ENCODE measurements at regions not wholly inside any gene's neighbourhood (a gene's known extent, or its start where the extent isn't known, plus 50 kb on each side); places are given as distances from the start of the nearest gene placed in this dataset.
"Not testable (repeated sequence)": the region's sequence is repeated elsewhere in the genome, so short reads cannot be mapped to it uniquely, and the experiment has no call there.

DNA sequence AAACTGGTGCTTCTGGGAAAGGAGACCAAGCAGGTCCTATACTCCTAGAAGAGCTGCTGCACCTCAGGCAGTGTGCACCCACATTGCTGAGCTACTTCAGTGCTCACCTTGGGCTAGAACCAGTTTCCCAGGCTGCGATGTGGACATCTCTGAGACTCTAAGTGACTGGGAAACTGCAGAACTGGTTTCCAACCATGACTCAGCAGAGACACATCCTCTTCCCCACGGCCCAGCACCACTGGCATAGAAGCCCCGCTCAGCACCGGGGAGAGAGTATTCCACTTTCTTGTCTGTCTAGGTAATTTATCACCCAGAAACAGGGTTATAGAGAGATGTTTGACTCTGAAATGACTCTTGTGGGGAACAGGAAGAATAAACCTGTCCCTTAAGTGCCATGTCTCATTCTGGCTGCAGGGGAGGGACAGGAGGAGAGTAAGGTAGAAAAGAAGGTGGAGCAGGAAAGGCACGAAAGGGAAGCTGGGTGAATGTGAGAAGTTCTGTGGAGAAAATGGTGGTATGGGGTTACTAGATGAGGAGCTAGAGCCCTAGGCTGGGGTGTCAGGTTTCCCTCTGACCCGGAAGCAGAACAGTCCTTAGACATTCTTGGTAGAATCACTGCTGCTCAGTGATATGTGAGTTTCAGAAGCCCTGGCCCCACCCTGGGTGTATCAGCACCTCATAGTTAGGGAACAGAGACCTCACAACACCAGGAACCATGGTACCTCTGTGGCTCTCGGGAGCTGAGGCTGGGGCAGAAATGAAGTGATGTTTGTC lies 340.4 kb upstream of the NCAM1 start:
- TF ChIP-seq, protein P1, sequence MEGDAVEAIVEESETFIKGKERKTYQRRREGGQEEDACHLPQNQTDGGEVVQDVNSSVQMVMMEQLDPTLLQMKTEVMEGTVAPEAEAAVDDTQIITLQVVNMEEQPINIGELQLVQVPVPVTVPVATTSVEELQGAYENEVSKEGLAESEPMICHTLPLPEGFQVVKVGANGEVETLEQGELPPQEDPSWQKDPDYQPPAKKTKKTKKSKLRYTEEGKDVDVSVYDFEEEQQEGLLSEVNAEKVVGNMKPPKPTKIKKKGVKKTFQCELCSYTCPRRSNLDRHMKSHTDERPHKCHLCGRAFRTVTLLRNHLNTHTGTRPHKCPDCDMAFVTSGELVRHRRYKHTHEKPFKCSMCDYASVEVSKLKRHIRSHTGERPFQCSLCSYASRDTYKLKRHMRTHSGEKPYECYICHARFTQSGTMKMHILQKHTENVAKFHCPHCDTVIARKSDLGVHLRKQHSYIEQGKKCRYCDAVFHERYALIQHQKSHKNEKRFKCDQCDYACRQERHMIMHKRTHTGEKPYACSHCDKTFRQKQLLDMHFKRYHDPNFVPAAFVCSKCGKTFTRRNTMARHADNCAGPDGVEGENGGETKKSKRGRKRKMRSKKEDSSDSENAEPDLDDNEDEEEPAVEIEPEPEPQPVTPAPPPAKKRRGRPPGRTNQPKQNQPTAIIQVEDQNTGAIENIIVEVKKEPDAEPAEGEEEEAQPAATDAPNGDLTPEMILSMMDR (IDR thresholded peaks at IDR 0.05; ENCODE audit: insufficient read depth, low read depth, low read length, missing control alignments): no peak
- DNase-seq (ENCODE audit: low read depth): peak; percentile 67
- no peak overlapping the region for H3K4me3 ChIP-seq (ENCODE audit: low read depth, low read length)

DNA sequence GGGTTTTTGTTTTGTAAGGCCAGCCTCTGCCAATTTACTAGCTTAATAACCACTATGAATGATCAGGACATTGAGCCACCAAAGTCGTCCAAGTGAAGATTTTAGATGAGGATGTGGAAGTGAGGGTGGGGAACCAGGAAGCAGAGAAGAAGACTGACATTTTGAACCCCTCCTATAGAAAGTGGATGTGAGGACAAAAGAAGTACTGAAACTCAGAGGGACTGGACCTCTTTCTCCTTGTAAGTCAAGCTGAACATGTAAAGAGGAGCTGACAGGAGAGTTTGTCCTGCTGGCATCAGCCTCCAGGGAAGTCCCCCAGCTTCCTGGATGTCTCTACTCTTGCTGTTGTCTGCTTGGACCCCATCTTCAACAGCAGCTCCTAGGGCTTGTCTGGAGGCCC lies 338.2 kb upstream of the NCAM1 start:
- TF ChIP-seq, protein P1 (IDR thresholded peaks at IDR 0.05; ENCODE audit: insufficient read depth, low read depth, low read length, missing control alignments): no peak
- no peak overlapping the region for H3K4me3 ChIP-seq (ENCODE audit: low read depth, low read length)
- peak; percentile 47 for DNase-seq (ENCODE audit: low read depth)

DNA sequence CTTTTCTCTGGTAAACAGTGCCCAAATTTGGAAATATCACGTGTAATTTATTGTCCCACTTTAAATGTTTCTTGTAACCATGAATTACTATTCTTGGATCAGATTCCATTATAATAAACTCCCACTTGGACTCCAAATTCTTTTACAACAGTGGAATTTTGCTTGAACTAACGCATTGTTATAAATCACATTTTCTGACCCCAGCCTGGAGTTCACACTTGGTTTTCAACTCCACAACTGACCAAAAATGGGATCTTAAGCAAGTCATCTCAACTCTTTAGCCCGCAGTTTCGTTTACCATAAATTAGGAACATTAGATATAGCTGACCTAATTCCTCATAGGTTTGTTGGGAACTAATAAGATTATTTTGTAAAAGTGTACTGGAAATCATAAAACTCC lies 336.8 kb upstream of the NCAM1 start:
- no peak for DNase-seq (ENCODE audit: low read depth)
- TF ChIP-seq, protein P1 (IDR thresholded peaks at IDR 0.05; ENCODE audit: insufficient read depth, low read depth, low read length, missing control alignments): no peak
- no peak overlapping the region for H3K4me3 ChIP-seq (ENCODE audit: low read depth, low read length)

DNA sequence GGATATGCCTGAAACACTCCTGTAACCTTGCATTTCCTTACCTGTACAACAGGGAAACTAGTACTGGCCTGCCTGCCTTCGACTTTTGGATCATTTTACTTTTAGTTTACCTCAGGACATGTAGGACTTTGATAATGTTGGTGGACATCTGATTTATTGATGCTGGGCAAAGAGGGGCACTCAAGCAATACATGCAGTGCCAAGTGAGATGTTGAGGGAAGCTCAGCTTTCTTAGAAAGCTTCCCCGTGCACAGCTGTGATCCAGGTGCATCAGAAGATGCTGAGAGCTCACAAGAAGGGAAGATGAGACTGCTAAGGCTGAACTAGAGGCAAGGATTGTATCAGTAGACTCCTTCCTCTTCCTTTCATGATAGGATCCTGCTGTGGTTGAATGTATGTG lies 336.2 kb upstream of the NCAM1 start:
- H3K4me3 ChIP-seq (ENCODE audit: low read depth, low read length); DNase-seq (ENCODE audit: low read depth): not testable (repeated sequence)

DNA sequence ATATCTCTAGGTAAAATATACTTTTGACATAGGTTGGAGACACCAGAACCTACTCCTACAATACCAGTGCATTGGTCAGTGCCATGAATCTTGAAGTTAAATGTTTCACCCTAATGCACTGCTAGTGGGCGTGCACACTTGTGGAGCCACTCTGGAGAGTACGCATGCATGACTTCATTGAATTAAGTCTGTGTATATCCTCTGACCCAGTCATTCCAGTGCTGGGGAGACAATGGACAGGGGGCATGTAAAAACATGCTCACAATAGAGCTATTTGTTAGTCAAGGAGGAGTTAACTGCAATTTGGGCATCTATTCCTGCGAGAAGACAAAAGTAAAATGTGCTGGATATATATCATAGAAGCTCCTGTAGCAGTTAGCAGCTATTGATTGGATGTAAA lies 335.4 kb upstream of the NCAM1 start:
- DNase-seq (ENCODE audit: low read depth): no peak
- TF ChIP-seq, protein P1 (IDR thresholded peaks at IDR 0.05; ENCODE audit: insufficient read depth, low read depth, low read length, missing control alignments): no peak
- H3K4me3 ChIP-seq (ENCODE audit: low read depth, low read length): no peak overlapping the region

DNA sequence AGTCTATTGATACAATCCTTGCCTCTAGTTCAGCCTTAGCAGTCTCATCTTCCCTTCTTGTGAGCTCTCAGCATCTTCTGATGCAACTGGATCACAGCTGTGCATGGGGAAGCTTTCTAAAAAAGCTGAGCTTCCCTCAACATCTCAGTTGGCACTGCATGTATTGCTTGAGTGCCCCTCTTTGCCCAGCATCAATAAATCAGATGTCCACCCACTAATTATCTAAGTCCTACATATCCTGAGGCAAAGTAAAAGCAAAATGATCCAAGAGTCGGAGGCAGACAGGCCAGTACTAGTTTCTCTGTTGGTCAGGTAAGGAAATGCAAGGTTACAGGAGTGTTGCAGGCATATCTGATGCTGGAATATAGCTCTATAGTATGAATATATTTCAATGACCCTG lies 334.5 kb upstream of the NCAM1 start:
- H3K4me3 ChIP-seq (ENCODE audit: low read depth, low read length): peak overlapping the region; percentile 38; the same call in 1 of the 2 replicates
- TF ChIP-seq, protein P1 (IDR thresholded peaks at IDR 0.05; ENCODE audit: insufficient read depth, low read depth, low read length, missing control alignments): no peak
- DNase-seq (ENCODE audit: low read depth): no peak

DNA sequence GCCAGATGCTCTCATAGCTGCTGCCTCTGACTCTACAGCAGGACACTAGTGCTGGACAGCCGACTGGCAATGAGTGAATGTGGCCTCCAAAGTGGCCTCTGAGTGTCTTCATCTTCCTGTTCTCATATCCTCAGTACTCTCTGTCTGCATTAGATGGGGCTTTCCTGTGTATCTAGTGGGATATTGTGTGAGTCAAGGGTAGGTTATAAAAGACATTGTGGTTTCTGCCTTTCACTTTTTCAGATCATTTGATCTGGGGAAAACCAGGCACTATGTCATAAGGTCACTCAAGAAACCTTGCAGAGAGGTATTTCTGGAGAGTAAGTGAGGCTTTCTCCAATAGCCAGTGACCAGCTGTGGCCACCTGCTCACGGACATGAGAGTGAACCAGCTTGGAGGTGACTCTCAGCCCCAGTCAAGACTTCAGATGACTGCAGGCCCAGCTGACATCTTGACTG lies 333.6 kb upstream of the NCAM1 start:
- DNase-seq (ENCODE audit: low read depth): peak; percentile 91
- peak overlapping the region; percentile 38 for H3K4me3 ChIP-seq (ENCODE audit: low read depth, low read length)
- TF ChIP-seq, protein P1 (IDR thresholded peaks at IDR 0.05; ENCODE audit: insufficient read depth, low read depth, low read length, missing control alignments): no peak
